ENCODE measurements at regions not wholly inside any gene's neighbourhood (a gene's known extent, or its start where the extent isn't known, plus 50 kb on each side); places are given as distances from the start of the nearest gene placed in this dataset.
A peak's percentile ranks its signal among the peaks of the same experiment; 100 is the strongest.

GRCh38 chr1:8197493-8198282 is 120.2 kb upstream of the SLC45A1 start:
- Histone ChIP-seq H3K9ac (replicated peaks in 1 of 4; ENCODE audit: extremely low read depth in 1 of 4, low read depth in 3 of 4, low read length in 3 of 4) (no peak overlapping the region), H4K8ac (ENCODE audit: extremely low read depth, insufficient read depth, low read length) (no peak overlapping the region), H2AFZ (ENCODE audit: low read length) (peak overlapping the region; percentile 6; the same call in 1 of the 2 replicates), H2BK15ac (ENCODE audit: low read length) (peak overlapping the region; percentile 63; the same call in 1 of the 2 replicates), H3K36me3 (ENCODE audit: control insufficient read depth in 2 of 4, insufficient read depth in 4 of 4, low read length in 3 of 4) (no peaks in the 10 kb centered on the region), H3K4me1 (replicated peaks in 1 of 4; ENCODE audit: control insufficient read depth in 3 of 4, insufficient read depth in 4 of 4, low read length in 3 of 4) (peaks cover 5 to 9% (median 8%) of the 10 kb centered on the region in 4 experiments; a peak in 6 of 7 replicates), H3K4me3 (ENCODE audit: extremely low read depth in 1 of 4, insufficient read depth in 2 of 4, low read depth in 3 of 4, low read length in 4 of 4) (no peak overlapping the region), H3K18ac (ENCODE audit: extremely low read depth, low read length) (peak overlapping the region; percentile 51; the same call in 1 of the 2 replicates), H3K27me3 (replicated peaks in 1 of 4; ENCODE audit: control insufficient read depth in 3 of 4, extremely low read depth in 1 of 4, insufficient read depth in 3 of 4, low read length in 3 of 4) (no peaks in the 10 kb centered on the region), H4K20me1 (replicated peaks in 1 of 2; ENCODE audit: control insufficient read depth in 1 of 2, insufficient read depth in 2 of 2, low read length in 2 of 2) (no peaks in the 10 kb centered on the region), H2BK120ac (replicated peaks; ENCODE audit: low read depth, low read length) (peak overlapping the region; percentile 28), H3K9me3 (ENCODE audit: insufficient read depth in 2 of 2, low read depth in 1 of 2, low read length in 1 of 2) (no peaks in the 10 kb centered on the region), H2AK5ac (ENCODE audit: low read depth, low read length) (no peak overlapping the region), H4K5ac (ENCODE audit: insufficient read length, low read depth, low read length) (peak overlapping the region; percentile 18), H2BK5ac (ENCODE audit: low read depth, low read length) (peak overlapping the region; percentile 85; the same call in 1 of the 2 replicates), H4K91ac (replicated peaks; ENCODE audit: insufficient read length, low read length) (peak overlapping the region; percentile 15), H3K4me2 (ENCODE audit: insufficient read depth in 1 of 2, low read depth in 2 of 2, low read length in 2 of 2) (no peak overlapping the region), H3K23ac (ENCODE audit: insufficient read length) (no peak overlapping the region), H3K4ac (replicated peaks; ENCODE audit: insufficient read length, low read depth, low read length) (no peak overlapping the region), H3K14ac (ENCODE audit: insufficient read length) (no peak overlapping the region), H3K56ac (replicated peaks; ENCODE audit: insufficient read length, low read depth, low read length) (no peak overlapping the region), H2BK20ac (ENCODE audit: low read length) (peak overlapping the region; percentile 86; the same call in 1 of the 2 replicates), H3K79me2 (ENCODE audit: control insufficient read depth in 1 of 2, insufficient read depth in 2 of 2, low read length in 2 of 2) (no peaks in the 10 kb centered on the region), H3K79me1 (ENCODE audit: low read depth, low read length) (no peaks in the 10 kb centered on the region), H3K27ac (ENCODE audit: low read depth, low read length) (no peak overlapping the region), H2BK12ac (ENCODE audit: low read depth, low read length) (peak overlapping the region; percentile 87; the same call in 1 of the 2 replicates), H3K23me2 (ENCODE audit: low read depth, low read length) (no peaks in the 10 kb centered on the region)
- DNase-seq (ENCODE audit: low read depth in 1 of 2, low spot score in 2 of 2) (no peak), FAIRE-seq (no peak)
- no peak for TF ChIP-seq NANOG (IDR thresholded peaks at IDR 0.05; ENCODE audit: insufficient read depth, low read depth, low read length, poor library complexity, severe bottlenecking)
- peak; percentile 34; the same call in 1 of the 2 replicates for TF ChIP-seq MAFK (IDR thresholded peaks at IDR 0.05; ENCODE audit: low read depth, low read length)
- TF ChIP-seq BACH1 (IDR thresholded peaks at IDR 0.05; ENCODE audit: low read length) = peak; percentile 36; the same call in 1 of the 2 replicates
- ChIA-PET CTCF (ENCODE audit: partially characterized antibody) (interaction anchor here (0.6 to 1.6 kb wide), 3 partner anchors 117 to 165 kb away, joined by 3 to 5 read pairs (median 4); no protein-coding TSS in a partner anchor), POLR2A (ENCODE audit: partially characterized antibody) (no interaction called here)
- WGBS, 2 experiments (ENCODE audit: extremely low coverage in 1 of 2, insufficient coverage in 1 of 2, insufficient read length in 1 of 2, insufficient replicate concordance in 2 of 2, low coverage in 1 of 2, low lambda C conversion rate in 2 of 2, missing lambda C conversion rate in 1 of 2) = 91% methylated on average over 20 of the region's 20 CpGs; no CpG with 5 or more reads in 1 of the 2 experiments

Measured in H1 (cell line).